ENCODE measurements at regions not wholly inside any gene's neighbourhood (a gene's known extent, or its start where the extent isn't known, plus 50 kb on each side); places are given as distances from the start of the nearest gene placed in this dataset.

DNA sequence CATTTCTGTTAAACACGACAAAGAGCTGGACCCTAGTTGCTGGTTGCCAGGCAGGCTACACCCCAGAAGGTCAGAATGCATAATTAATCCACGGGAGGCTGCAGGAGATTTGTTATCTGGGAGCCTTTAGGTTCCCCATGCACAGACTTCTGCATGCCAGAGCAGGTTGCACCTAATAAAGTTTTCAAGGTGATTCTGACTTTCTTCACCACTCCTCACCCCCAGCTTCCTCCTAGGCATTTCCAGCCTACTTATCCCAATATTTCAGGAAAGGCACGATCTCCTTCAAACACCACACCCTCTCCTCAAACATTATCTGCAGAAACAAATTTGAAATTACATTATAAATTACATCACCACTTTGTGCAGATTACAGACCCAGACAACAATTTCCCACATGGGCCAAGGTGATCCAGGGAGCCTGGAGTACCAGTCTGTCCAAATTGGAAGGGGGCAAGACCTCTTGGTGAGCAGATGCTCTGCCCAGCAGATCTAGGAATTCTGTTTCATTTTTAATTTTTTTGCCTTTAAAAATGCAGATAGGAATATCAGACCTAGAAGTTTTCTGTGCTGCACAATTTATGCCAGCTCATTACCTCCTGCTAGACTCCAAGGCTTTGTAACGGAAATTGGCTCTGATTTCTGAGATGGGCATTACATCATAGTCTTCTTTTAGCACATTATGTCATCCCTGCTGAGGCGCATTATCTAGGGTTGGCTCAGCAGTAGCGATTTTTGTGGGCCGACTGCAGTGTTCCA, 363.4 kb upstream of the SLC30A5 start:
- Histone ChIP-seq H2AFZ (ENCODE audit: low read length) (no peak overlapping the region), H3K9me2 (ENCODE audit: low read depth, low read length) (no peaks in the 10 kb centered on the region), H3K9me3 (ENCODE audit: low read length) (no peaks in the 10 kb centered on the region), H3K27ac (ENCODE audit: low read depth, low read length, poor library complexity, severe bottlenecking) (no peak overlapping the region), H3K27me3 (ENCODE audit: insufficient read depth, low read length) (no peaks in the 10 kb centered on the region), H3K9ac (ENCODE audit: low read length) (no peak overlapping the region), H4K20me1 (ENCODE audit: insufficient read depth, low read length) (no peaks in the 10 kb centered on the region), H3K4me1 (ENCODE audit: insufficient read depth, low read length, severe bottlenecking) (no peaks in the 10 kb centered on the region), H3F3A (ENCODE audit: insufficient read depth, low read length) (no peaks in the 10 kb centered on the region), H3K4me2 (ENCODE audit: low read length) (no peak overlapping the region), H3K36me3 (ENCODE audit: insufficient read depth, low read length) (no peaks in the 10 kb centered on the region), H3K79me2 (ENCODE audit: insufficient read depth, low read length) (no peaks in the 10 kb centered on the region), H3K4me3 (ENCODE audit: low read depth, low read length, poor library complexity, severe bottlenecking) (no peak overlapping the region)
- TF ChIP-seq EZH2 (IDR thresholded peaks at IDR 0.05; ENCODE audit: borderline replicate concordance, low read length) = no peak
- TF ChIP-seq, protein P1, sequence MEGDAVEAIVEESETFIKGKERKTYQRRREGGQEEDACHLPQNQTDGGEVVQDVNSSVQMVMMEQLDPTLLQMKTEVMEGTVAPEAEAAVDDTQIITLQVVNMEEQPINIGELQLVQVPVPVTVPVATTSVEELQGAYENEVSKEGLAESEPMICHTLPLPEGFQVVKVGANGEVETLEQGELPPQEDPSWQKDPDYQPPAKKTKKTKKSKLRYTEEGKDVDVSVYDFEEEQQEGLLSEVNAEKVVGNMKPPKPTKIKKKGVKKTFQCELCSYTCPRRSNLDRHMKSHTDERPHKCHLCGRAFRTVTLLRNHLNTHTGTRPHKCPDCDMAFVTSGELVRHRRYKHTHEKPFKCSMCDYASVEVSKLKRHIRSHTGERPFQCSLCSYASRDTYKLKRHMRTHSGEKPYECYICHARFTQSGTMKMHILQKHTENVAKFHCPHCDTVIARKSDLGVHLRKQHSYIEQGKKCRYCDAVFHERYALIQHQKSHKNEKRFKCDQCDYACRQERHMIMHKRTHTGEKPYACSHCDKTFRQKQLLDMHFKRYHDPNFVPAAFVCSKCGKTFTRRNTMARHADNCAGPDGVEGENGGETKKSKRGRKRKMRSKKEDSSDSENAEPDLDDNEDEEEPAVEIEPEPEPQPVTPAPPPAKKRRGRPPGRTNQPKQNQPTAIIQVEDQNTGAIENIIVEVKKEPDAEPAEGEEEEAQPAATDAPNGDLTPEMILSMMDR (IDR thresholded peaks at IDR 0.05; ENCODE audit: low read length) = no peak

DNA sequence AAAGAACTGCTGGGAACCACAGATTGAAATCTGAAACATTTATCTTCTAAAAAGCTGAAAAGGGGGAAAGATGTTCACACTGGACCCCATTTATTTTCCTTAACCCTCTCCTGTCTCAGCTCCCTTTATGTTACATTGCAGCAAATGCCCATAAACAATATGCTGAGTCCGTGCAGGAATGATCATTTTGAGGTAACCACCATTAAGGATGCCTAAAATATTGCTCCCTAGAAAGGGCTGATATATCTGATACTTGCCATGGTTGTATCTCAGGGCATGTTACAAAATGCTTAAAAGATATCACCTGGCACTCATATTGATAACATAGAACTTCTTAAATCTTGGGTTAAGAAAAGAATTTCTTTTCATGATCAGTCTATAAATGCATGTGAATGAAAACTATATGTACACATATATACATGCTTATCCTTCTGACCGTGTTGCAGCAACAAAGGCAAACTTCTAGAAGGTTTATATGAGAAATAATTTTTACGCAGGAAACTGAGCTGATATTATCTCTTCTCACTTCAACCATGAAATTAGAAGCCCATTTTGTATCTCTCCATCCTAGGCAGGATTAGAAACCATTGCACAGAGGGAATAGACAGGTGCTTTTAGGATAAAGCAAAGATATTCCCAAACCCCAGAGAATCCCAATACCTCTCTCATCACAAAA, 362.7 kb upstream of the SLC30A5 start:
- TF ChIP-seq, protein P1 (IDR thresholded peaks at IDR 0.05; ENCODE audit: low read length) = no peak
- TF ChIP-seq EZH2 (IDR thresholded peaks at IDR 0.05; ENCODE audit: borderline replicate concordance, low read length) = no peak
- Histone ChIP-seq H3K27me3 (ENCODE audit: insufficient read depth, low read length) (no peaks in the 10 kb centered on the region), H3K9ac (ENCODE audit: low read length) (no peak overlapping the region), H3F3A (ENCODE audit: insufficient read depth, low read length) (no peaks in the 10 kb centered on the region), H3K9me3 (ENCODE audit: low read length) (no peaks in the 10 kb centered on the region), H3K4me3 (ENCODE audit: low read depth, low read length, poor library complexity, severe bottlenecking) (no peak overlapping the region), H3K36me3 (ENCODE audit: insufficient read depth, low read length) (no peaks in the 10 kb centered on the region), H3K4me2 (ENCODE audit: low read length) (no peak overlapping the region), H3K79me2 (ENCODE audit: insufficient read depth, low read length) (no peaks in the 10 kb centered on the region), H4K20me1 (ENCODE audit: insufficient read depth, low read length) (no peaks in the 10 kb centered on the region), H3K27ac (ENCODE audit: low read depth, low read length, poor library complexity, severe bottlenecking) (no peak overlapping the region), H2AFZ (ENCODE audit: low read length) (no peak overlapping the region), H3K4me1 (ENCODE audit: insufficient read depth, low read length, severe bottlenecking) (no peaks in the 10 kb centered on the region), H3K9me2 (ENCODE audit: low read depth, low read length) (no peaks in the 10 kb centered on the region)

DNA sequence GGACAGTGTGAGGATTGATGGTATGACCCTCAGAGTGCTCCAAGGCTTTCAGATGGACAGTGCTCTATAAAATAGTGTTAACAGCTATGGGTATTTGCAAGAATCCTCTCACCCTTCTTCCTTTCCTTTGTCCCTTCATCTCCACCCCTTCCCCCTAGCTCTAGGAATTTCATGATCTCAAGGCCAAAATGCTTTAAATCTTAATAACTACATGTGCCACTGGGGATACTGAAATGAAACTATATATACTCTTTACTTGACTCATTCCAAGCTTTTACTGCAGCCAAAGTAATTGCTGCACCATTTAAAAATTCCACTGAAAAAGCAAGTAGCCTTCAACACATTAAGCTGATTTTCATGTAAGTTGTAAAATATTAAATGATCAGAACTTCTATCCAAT, 361.6 kb upstream of the SLC30A5 start:
- TF ChIP-seq, protein P1 (IDR thresholded peaks at IDR 0.05; ENCODE audit: low read length) = no peak
- no peak for TF ChIP-seq EZH2 (IDR thresholded peaks at IDR 0.05; ENCODE audit: borderline replicate concordance, low read length)
- H3K9ac ChIP-seq (ENCODE audit: low read length) = no peak overlapping the region
- no peak overlapping the region for H3K4me3 ChIP-seq (ENCODE audit: low read depth, low read length, poor library complexity, severe bottlenecking)
- H3F3A ChIP-seq (ENCODE audit: insufficient read depth, low read length) = no peaks in the 10 kb centered on the region
- no peaks in the 10 kb centered on the region for H4K20me1 ChIP-seq (ENCODE audit: insufficient read depth, low read length)
- no peaks in the 10 kb centered on the region for H3K36me3 ChIP-seq (ENCODE audit: insufficient read depth, low read length)
- H3K27ac ChIP-seq (ENCODE audit: low read depth, low read length, poor library complexity, severe bottlenecking) = no peak overlapping the region
- H3K9me2 ChIP-seq (ENCODE audit: low read depth, low read length) = no peaks in the 10 kb centered on the region
- H3K4me2 ChIP-seq (ENCODE audit: low read length) = no peak overlapping the region
- H3K27me3 ChIP-seq (ENCODE audit: insufficient read depth, low read length) = no peaks in the 10 kb centered on the region
- H3K4me1 ChIP-seq (ENCODE audit: insufficient read depth, low read length, severe bottlenecking) = no peaks in the 10 kb centered on the region
- H3K79me2 ChIP-seq (ENCODE audit: insufficient read depth, low read length) = no peaks in the 10 kb centered on the region
- no peaks in the 10 kb centered on the region for H3K9me3 ChIP-seq (ENCODE audit: low read length)
- H2AFZ ChIP-seq (ENCODE audit: low read length) = no peak overlapping the region
